ENCODE measurements at regions not wholly inside any gene's neighbourhood (a gene's known extent, or its start where the extent isn't known, plus 50 kb on each side); places are given as distances from the start of the nearest gene placed in this dataset.

- no peaks in the 10 kb centered on the region for H3K27me3 ChIP-seq (replicated peaks in 1 of 4; ENCODE audit: control insufficient read depth in 3 of 4, extremely low read depth in 1 of 4, insufficient read depth in 3 of 4, low read length in 3 of 4)
- H4K8ac ChIP-seq (ENCODE audit: extremely low read depth, insufficient read depth, low read length): no peak overlapping the region
- no peaks in the 10 kb centered on the region for H3K36me3 ChIP-seq (ENCODE audit: control insufficient read depth in 2 of 4, insufficient read depth in 4 of 4, low read length in 3 of 4)
- H3K79me1 ChIP-seq (ENCODE audit: low read depth, low read length): no peaks in the 10 kb centered on the region
- H3K23me2 ChIP-seq (ENCODE audit: low read depth, low read length): peaks cover 9% of the 10 kb centered on the region; the same call in 1 of the 2 replicates
- ChIA-PET POLR2A (ENCODE audit: partially characterized antibody) (no interaction called here), CTCF (ENCODE audit: partially characterized antibody) (interaction anchor here (3.0 kb wide), 1 partner anchor 12 kb away, joined by 11 read pairs; no protein-coding TSS in a partner anchor)
- H2BK20ac ChIP-seq (ENCODE audit: low read length): no peak overlapping the region
- H3K9me3 ChIP-seq (ENCODE audit: insufficient read depth in 2 of 2, low read depth in 1 of 2, low read length in 1 of 2): peaks cover 11 to 12% of the 10 kb centered on the region in 2 experiments
- H3K9ac ChIP-seq (replicated peaks in 1 of 4; ENCODE audit: extremely low read depth in 1 of 4, low read depth in 3 of 4, low read length in 3 of 4): no peak overlapping the region
- no peak overlapping the region for H2AK5ac ChIP-seq (ENCODE audit: low read depth, low read length)
- no peak overlapping the region for H3K14ac ChIP-seq (ENCODE audit: insufficient read length)
- H3K79me2 ChIP-seq (ENCODE audit: control insufficient read depth in 1 of 2, insufficient read depth in 2 of 2, low read length in 2 of 2): no peaks in the 10 kb centered on the region
- H2BK5ac ChIP-seq (ENCODE audit: low read depth, low read length): no peak overlapping the region
- no peak overlapping the region for H3K4me2 ChIP-seq (ENCODE audit: insufficient read depth in 1 of 2, low read depth in 2 of 2, low read length in 2 of 2)
- WGBS, 2 experiments (ENCODE audit: extremely low coverage in 1 of 2, insufficient coverage in 1 of 2, insufficient read length in 1 of 2, insufficient replicate concordance in 2 of 2, low coverage in 1 of 2, low lambda C conversion rate in 2 of 2, missing lambda C conversion rate in 1 of 2): 90% methylated on average over 4 of the region's 4 CpGs; no CpG with 5 or more reads in 1 of the 2 experiments
- no peak overlapping the region for H4K5ac ChIP-seq (ENCODE audit: insufficient read length, low read depth, low read length)
- no peak overlapping the region for H3K56ac ChIP-seq (replicated peaks; ENCODE audit: insufficient read length, low read depth, low read length)
- no peak overlapping the region for H4K91ac ChIP-seq (replicated peaks; ENCODE audit: insufficient read length, low read length)
- H2BK15ac ChIP-seq (ENCODE audit: low read length): no peak overlapping the region
- no peaks in the 10 kb centered on the region for H3K4me1 ChIP-seq (replicated peaks in 1 of 4; ENCODE audit: control insufficient read depth in 3 of 4, insufficient read depth in 4 of 4, low read length in 3 of 4)
- H3K23ac ChIP-seq (ENCODE audit: insufficient read length): no peak overlapping the region
- H3K18ac ChIP-seq (ENCODE audit: extremely low read depth, low read length): no peak overlapping the region
- no peak for DNase-seq (ENCODE audit: low read depth in 1 of 2, low spot score in 2 of 2)
- H2AFZ ChIP-seq (ENCODE audit: low read length): no peak overlapping the region
- H2BK12ac ChIP-seq (ENCODE audit: low read depth, low read length): no peak overlapping the region
- FAIRE-seq: no peak
- H3K4ac ChIP-seq (replicated peaks; ENCODE audit: insufficient read length, low read depth, low read length): no peak overlapping the region
- no peak overlapping the region for H3K27ac ChIP-seq (ENCODE audit: low read depth, low read length)
- H2BK120ac ChIP-seq (replicated peaks; ENCODE audit: low read depth, low read length): no peak overlapping the region
- peaks cover 0 to 5% of the 10 kb centered on the region in 2 experiments for H4K20me1 ChIP-seq (replicated peaks in 1 of 2; ENCODE audit: control insufficient read depth in 1 of 2, insufficient read depth in 2 of 2, low read length in 2 of 2)
- no peak overlapping the region for H3K4me3 ChIP-seq (ENCODE audit: extremely low read depth in 1 of 4, insufficient read depth in 2 of 4, low read depth in 3 of 4, low read length in 4 of 4)
- TF ChIP-seq BCL11A (IDR thresholded peaks at IDR 0.05; ENCODE audit: low read depth in 2 of 2, low read length in 2 of 2) (no peak), TAF1 (IDR thresholded peaks at IDR 0.05; ENCODE audit: low read depth, low read length) (no peak), CTCF (IDR thresholded peaks at IDR 0.05; ENCODE audit: control extremely low read depth in 1 of 3, insufficient read depth in 1 of 3, low read depth in 1 of 3, low read length in 3 of 3) (no peak), KDM1A (IDR thresholded peaks at IDR 0.05; ENCODE audit: borderline replicate concordance, low read length) (no peak), SUZ12 (IDR thresholded peaks at IDR 0.05; ENCODE audit: low read length) (no peak), ATF2 (IDR thresholded peaks at IDR 0.05; ENCODE audit: low read length) (no peak), ATF3 (IDR thresholded peaks at IDR 0.05; ENCODE audit: insufficient read depth, low read depth, low read length) (no peak), ASH2L (IDR thresholded peaks at IDR 0.05; ENCODE audit: low read length) (no peak), SIRT6 (IDR thresholded peaks at IDR 0.05; ENCODE audit: low read length) (no peak), FOSL1 (IDR thresholded peaks at IDR 0.05; ENCODE audit: insufficient read depth, low read depth, low read length) (no peak)
These were observed 92.0 kb upstream of the GALNT2 start for GRCh38 chr1:229975047-229975446.
